ENCODE measurements at regions not wholly inside any gene's neighbourhood (a gene's known extent, or its start where the extent isn't known, plus 50 kb on each side); places are given as distances from the start of the nearest gene placed in this dataset.
A peak's percentile ranks its signal among the peaks of the same experiment; 100 is the strongest.
"Not testable (repeated sequence)": the region's sequence is repeated elsewhere in the genome, so short reads cannot be mapped to it uniquely, and the experiment has no call there.

DNA sequence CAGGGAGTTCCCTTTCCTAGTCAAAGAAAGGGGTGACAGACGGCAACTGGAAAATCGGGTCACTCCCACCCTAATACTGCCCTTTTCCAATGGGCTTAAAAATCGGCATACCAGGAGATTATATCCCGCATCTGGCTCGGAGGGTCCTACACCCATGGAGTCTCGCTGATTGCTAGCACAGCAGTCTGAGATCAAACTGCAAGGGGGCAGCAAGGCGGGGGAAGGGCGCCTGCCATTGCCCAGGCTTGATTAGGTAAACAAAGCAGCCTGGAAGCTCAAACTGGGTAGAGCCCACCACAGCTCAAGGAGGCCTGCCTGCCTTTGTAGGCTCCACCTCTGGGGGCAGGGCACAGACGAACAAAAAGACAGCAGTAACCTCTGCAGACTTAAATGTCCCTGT lies 831.3 kb downstream of the TTLL7 start:
- H3K36me3 Mint-ChIP-seq, H3K27me3 Mint-ChIP-seq, H3K4me1 Mint-ChIP-seq, H3K9me3 Mint-ChIP-seq, H3K4me3 Mint-ChIP-seq, H3K27ac Mint-ChIP-seq, ATAC-seq: not testable (repeated sequence)

DNA sequence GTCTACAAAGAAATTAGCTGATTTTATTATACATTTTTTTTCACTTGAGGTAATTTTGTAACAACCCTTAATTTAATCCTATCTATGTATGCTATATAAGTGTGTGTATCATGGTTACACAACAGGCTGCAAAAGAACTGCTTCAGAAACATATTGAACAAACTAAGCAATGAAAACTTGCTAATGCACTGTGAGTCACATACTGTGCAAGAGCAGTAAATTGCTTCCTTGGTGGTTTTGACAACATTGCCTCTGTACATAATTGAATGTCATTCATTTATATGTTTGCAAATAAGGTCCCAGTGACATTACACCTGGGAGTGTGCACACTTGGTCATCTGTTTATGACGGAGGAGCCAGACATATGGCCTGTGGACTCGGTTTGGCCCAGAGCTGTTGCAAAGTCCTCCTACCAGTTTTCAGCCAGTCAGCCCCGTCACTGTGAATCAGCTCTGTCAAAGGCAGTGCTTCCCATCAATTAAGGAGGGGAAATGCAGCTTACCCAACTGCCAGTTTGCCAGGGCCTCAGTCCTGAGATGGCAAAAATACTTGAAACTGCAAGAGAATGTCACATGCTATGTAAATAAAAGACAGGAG lies 835.0 kb downstream of the TTLL7 start:
- ATAC-seq, result not testable (repeated sequence)

GRCh38 chr1:83158924-83159323 lies 840.0 kb downstream of the TTLL7 start:
- H3K36me3 Mint-ChIP-seq, H3K4me1 Mint-ChIP-seq, H3K9me3 Mint-ChIP-seq, ATAC-seq, H3K27ac Mint-ChIP-seq, H3K4me3 Mint-ChIP-seq, H3K27me3 Mint-ChIP-seq: not testable (repeated sequence)

More for the DNA sequence above, 835.0 kb downstream of the TTLL7 start:
- not testable (repeated sequence) for H3K36me3 Mint-ChIP-seq, H3K4me1 Mint-ChIP-seq, H3K4me3 Mint-ChIP-seq, H3K9me3 Mint-ChIP-seq, H3K27ac Mint-ChIP-seq, H3K27me3 Mint-ChIP-seq

DNA sequence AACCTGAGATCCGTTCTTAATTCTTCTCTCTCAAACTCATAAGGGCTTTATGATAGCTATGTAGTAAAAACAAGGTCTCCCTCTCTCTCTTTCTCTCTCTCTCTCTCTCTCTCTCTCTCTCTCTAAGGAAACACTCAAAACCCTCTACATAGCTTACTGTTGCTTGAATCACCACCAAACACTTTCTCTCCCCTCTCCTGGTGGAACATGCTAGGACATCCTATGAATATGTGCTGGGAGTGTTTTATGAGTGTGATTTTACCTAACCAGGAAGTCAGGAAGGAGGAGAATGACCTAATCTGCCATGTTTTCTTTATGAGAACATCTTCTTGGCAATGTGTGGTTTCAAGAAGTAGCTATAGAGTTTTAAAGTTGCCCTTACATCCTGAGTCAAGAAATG lies 844.6 kb downstream of the TTLL7 start:
- H3K27me3 Mint-ChIP-seq, H3K9me3 Mint-ChIP-seq, H3K4me3 Mint-ChIP-seq, H3K27ac Mint-ChIP-seq, ATAC-seq, H3K4me1 Mint-ChIP-seq, H3K36me3 Mint-ChIP-seq: not testable (repeated sequence)

GRCh38 chr1:83151167-83151898 lies 847.6 kb downstream of the TTLL7 start:
- H3K4me1 Mint-ChIP-seq, H3K27me3 Mint-ChIP-seq, H3K36me3 Mint-ChIP-seq, H3K27ac Mint-ChIP-seq, H3K4me3 Mint-ChIP-seq, H3K9me3 Mint-ChIP-seq: not testable (repeated sequence)
- ATAC-seq, result peak; percentile 43

DNA sequence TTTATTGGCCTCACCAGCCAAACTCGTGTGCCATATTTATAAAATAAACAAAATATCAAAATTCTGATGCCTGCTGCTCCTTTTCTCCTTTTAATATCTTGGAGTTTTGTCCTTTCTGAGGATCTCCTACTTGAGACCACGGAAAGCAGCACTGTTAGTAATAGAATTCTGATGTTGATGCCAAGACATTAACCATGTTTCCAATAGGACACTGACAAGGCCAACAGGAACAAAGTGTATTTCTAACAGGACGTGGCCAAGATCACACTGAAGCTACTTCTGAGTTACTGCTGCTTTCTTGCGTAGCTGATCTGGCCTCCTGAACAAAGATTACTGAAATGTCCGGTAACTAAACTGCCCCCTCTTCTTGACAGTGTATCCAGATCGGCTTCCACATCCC lies 848.5 kb downstream of the TTLL7 start:
- not testable (repeated sequence) for H3K27me3 Mint-ChIP-seq, H3K27ac Mint-ChIP-seq, H3K4me1 Mint-ChIP-seq, H3K36me3 Mint-ChIP-seq, ATAC-seq, H3K9me3 Mint-ChIP-seq, H3K4me3 Mint-ChIP-seq

DNA sequence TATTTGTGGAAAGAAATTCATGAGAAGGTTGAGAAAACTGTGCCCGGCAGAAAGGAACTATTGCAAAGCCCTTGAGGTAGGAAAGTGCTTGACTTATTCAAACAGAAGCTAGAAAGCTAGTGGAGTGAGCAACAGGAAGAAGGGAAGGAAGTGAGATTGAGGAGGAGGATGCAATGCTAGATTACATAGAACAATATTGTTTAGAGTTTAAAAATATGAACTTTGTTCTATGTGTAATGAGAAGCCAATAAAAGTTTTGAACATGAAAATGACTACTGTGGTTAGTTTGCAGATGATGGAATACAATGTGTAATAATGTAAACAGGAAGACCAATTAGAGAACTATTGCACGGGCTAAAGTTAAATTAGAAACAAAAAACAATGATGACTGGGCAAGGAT lies 853.1 kb downstream of the TTLL7 start:
- H3K27me3 Mint-ChIP-seq, H3K27ac Mint-ChIP-seq, H3K36me3 Mint-ChIP-seq, H3K9me3 Mint-ChIP-seq, H3K4me1 Mint-ChIP-seq, H3K4me3 Mint-ChIP-seq: not testable (repeated sequence)
- peak; percentile 50 for ATAC-seq

GRCh38 chr1:83142802-83143201 lies 856.1 kb downstream of the TTLL7 start:
- not testable (repeated sequence) for H3K27ac Mint-ChIP-seq, H3K27me3 Mint-ChIP-seq, H3K36me3 Mint-ChIP-seq, H3K4me3 Mint-ChIP-seq, H3K9me3 Mint-ChIP-seq, ATAC-seq, H3K4me1 Mint-ChIP-seq

GRCh38 chr1:83135524-83136157 lies 863.3 kb downstream of the TTLL7 start:
- H3K4me1 Mint-ChIP-seq, H3K4me3 Mint-ChIP-seq, H3K27ac Mint-ChIP-seq, H3K27me3 Mint-ChIP-seq, H3K36me3 Mint-ChIP-seq, ATAC-seq, H3K9me3 Mint-ChIP-seq: not testable (repeated sequence)

DNA sequence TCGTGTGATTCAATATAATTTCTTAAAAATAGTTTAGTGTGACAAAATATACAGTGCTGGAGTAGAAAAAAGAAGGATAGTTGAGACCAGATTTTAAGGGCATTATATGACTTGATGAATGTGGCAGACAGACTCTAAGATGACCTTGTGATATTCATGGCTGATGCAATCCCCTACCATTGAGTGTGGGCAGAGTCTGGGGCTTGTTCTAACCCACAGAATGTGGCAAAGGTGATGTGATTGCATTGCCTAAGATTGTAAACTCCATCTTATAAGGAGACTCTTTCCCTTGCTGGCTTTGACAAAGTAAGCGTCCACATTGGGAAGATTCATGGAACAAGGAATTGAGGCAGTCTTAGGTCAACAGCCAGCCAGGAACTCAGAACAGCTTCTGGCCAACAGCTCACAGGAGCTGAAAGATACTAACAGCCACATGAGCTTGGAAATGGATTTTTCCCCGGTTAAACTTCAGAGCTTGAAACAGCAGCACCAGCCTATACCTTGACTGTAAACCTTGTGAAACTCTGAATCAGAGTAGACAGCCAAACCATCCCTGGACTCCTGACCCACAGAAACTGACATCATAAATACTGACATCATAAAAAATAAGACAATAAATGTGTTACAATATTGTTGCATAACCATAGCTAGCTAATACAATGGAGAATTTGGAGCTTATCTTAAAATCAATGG lies 864.5 kb downstream of the TTLL7 start:
- peaks cover 13% of the 10 kb centered on the region for H3K4me1 Mint-ChIP-seq
- H3K27me3 Mint-ChIP-seq, H3K4me3 Mint-ChIP-seq, H3K9me3 Mint-ChIP-seq, ATAC-seq, H3K36me3 Mint-ChIP-seq, H3K27ac Mint-ChIP-seq: not testable (repeated sequence)

DNA sequence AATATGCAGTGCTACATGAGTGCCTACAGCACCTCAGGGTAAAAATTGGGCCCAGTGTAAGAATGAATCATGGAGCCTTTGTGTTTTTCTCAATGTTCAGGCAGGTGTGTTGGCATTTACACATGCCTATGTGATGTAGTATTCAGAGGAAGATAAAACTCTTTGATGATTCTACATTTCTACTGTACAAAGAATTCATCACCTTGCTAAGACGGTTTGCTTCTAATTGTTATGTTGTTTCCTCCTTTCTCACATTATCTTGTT lies 867.3 kb downstream of the TTLL7 start:
- Mint-ChIP-seq H3K27me3 (no peaks in the 10 kb centered on the region), H3K36me3 (no peaks in the 10 kb centered on the region), H3K27ac (no peak overlapping the region), H3K4me3 (no peak overlapping the region), H3K9me3 (no peaks in the 10 kb centered on the region), H3K4me1 (peaks cover 13% of the 10 kb centered on the region)
- no peak for ATAC-seq

- Mint-ChIP-seq H3K27me3 (no peaks in the 10 kb centered on the region), H3K27ac (no peak overlapping the region)
Observed at GRCh38 chr1:83130886-83131691, 867.8 kb downstream of the TTLL7 start.

DNA sequence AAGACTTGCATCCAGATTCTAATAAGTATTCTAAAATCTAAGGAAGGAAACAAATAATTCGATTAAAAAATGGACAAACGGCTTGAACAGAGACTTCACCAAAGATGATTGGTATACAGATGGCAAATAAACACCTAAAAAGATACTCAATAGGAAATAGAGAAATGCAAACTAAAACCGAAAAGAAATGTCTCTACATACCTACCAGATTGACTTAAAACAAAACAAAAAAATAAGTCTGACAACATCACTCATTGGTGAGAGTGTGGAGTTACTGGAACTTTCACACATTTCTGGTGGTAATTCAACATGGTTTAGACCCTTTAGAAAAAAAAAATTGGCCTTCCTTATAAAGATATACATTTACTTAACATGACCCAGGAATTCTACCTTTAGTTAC lies 869.8 kb downstream of the TTLL7 start:
- no peak overlapping the region for H3K27ac Mint-ChIP-seq
- H3K27me3 Mint-ChIP-seq, result no peaks in the 10 kb centered on the region
- H3K4me1 Mint-ChIP-seq, result peaks cover 13% of the 10 kb centered on the region
- H3K4me3 Mint-ChIP-seq, result no peak overlapping the region
- ATAC-seq, result no peak
- no peaks in the 10 kb centered on the region for H3K9me3 Mint-ChIP-seq
- no peaks in the 10 kb centered on the region for H3K36me3 Mint-ChIP-seq

More at GRCh38 chr1:83130886-83131691, 867.8 kb downstream of the TTLL7 start:
- Mint-ChIP-seq H3K9me3 (no peaks in the 10 kb centered on the region), H3K4me1 (peaks cover 13% of the 10 kb centered on the region), H3K4me3 (no peak overlapping the region), H3K36me3 (no peaks in the 10 kb centered on the region)
- no peak for ATAC-seq

GRCh38 chr1:83125456-83125855 lies 873.5 kb downstream of the TTLL7 start:
- Mint-ChIP-seq H3K9me3 (no peaks in the 10 kb centered on the region), H3K27me3 (no peaks in the 10 kb centered on the region), H3K27ac (no peak overlapping the region), H3K36me3 (no peaks in the 10 kb centered on the region), H3K4me3 (no peak overlapping the region), H3K4me1 (peaks cover 3% of the 10 kb centered on the region)
- ATAC-seq, result no peak

- no peak for ATAC-seq
- no peak overlapping the region for H3K27ac Mint-ChIP-seq
- H3K9me3 Mint-ChIP-seq, result no peaks in the 10 kb centered on the region
- H3K36me3 Mint-ChIP-seq, result no peaks in the 10 kb centered on the region
- no peaks in the 10 kb centered on the region for H3K27me3 Mint-ChIP-seq
- no peaks in the 10 kb centered on the region for H3K4me1 Mint-ChIP-seq
- H3K4me3 Mint-ChIP-seq, result no peak overlapping the region
Observed at GRCh38 chr1:83123019-83123418, 875.9 kb downstream of the TTLL7 start.
